Adipocyte (in vitro differentiated cells): ENCODE measurements at regions not wholly inside any gene's neighbourhood (a gene's known extent, or its start where the extent isn't known, plus 50 kb on each side); places are given as distances from the start of the nearest gene placed in this dataset.

Source experiments
- DNase-seq: peaks from one replicate; pipeline ENCODE4 v3.0.0-alpha.2; 2015; ENCODE audit warnings: low read depth
- H3K27me3 ChIP-seq: replicated peaks from 2 replicates; pipeline ENCODE4 v1.7.0; 2013; ENCODE audit warnings: mild to moderate bottlenecking, low read length, moderate library complexity; ENCODE audit not compliant: control insufficient read depth, insufficient read depth
- H3K36me3 ChIP-seq: 2 replicates; pipeline ENCODE4 v1.7.0; 2013; ENCODE audit warnings: low read length, mild to moderate bottlenecking, moderate library complexity; ENCODE audit not compliant: control insufficient read depth, insufficient read depth, severe bottlenecking
- H3K4me1 ChIP-seq: 2 replicates; pipeline ENCODE4 v1.7.0; 2013; ENCODE audit warnings: mild to moderate bottlenecking, low read length, moderate library complexity; ENCODE audit not compliant: control insufficient read depth, insufficient read depth
- H3K4me3 ChIP-seq: 2 replicates; pipeline ENCODE4 v1.7.0; 2013; ENCODE audit warnings: mild to moderate bottlenecking, low read length, moderate library complexity
- H3K9ac ChIP-seq: 2 replicates; pipeline ENCODE4 v1.7.0; 2013; ENCODE audit warnings: mild to moderate bottlenecking, low read length, moderate library complexity
- H3K9me3 ChIP-seq: 2 replicates; pipeline ENCODE4 v1.7.0; 2013; ENCODE audit warnings: mild to moderate bottlenecking, low read length, moderate library complexity; ENCODE audit not compliant: control insufficient read depth

- H3K4me1 ChIP-seq: no peaks in the 10 kb centered on the region
- no peak overlapping the region for H3K4me3 ChIP-seq
- no peaks in the 10 kb centered on the region for H3K27me3 ChIP-seq
- H3K36me3 ChIP-seq: no peaks in the 10 kb centered on the region
- peaks cover 4% of the 10 kb centered on the region for H3K9me3 ChIP-seq
- no peak overlapping the region for H3K9ac ChIP-seq
- no peak for DNase-seq
These were observed 414.4 kb upstream of the TMCO5A start for GRCh38 chr15:37520026-37520425.

DNA sequence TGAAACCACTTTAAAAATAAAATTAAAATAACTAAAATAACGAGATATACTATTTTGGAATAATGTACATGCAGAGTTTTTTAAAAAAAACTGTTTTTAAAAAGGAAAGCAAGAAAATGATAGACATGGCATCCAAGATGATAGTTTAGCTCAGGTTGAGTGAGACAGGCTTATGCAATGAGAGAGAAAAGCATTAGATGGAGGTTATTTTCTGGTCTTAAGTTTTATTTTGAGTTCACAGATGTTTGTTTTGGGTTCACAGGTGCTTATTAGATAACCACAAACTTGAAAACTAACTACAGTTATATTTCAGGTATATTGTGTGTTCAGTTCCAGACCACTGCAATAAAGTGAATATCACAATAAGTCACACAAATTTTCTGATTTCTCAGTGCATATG lies 413.6 kb upstream of the TMCO5A start:
- H3K27me3 ChIP-seq: no peaks in the 10 kb centered on the region
- peaks cover 4% of the 10 kb centered on the region for H3K9me3 ChIP-seq
- no peak for DNase-seq
- H3K4me1 ChIP-seq: no peaks in the 10 kb centered on the region
- H3K4me3 ChIP-seq: no peak overlapping the region
- no peaks in the 10 kb centered on the region for H3K36me3 ChIP-seq
- no peak overlapping the region for H3K9ac ChIP-seq

GRCh38 chr15:37524601-37525000 lies 409.8 kb upstream of the TMCO5A start:
- DNase-seq: no peak
- H3K4me1 ChIP-seq: no peaks in the 10 kb centered on the region
- no peaks in the 10 kb centered on the region for H3K27me3 ChIP-seq
- no peak overlapping the region for H3K9ac ChIP-seq
- H3K36me3 ChIP-seq: no peaks in the 10 kb centered on the region
- no peak overlapping the region for H3K4me3 ChIP-seq
- peaks cover 4% of the 10 kb centered on the region for H3K9me3 ChIP-seq

DNA sequence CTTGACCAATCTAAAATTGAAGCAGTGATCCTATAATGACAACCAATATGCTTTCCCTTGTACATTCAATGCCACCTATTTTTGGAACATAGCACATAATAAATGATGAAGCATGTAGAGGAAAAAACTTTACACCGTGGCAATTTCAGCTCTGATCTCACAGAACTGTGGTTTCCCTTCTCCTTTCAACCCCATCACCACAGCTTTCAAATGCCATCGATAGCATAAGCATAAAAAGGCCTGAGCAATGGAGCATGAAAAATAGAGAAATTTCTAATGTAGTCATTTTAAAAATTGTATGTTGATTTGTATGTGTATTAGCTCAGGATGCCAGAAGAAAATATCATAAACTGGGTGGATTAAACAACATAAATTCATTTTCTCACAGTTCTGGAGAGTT lies 406.0 kb upstream of the TMCO5A start:
- Histone ChIP-seq H3K4me3 (no peak overlapping the region), H3K9me3 (no peaks in the 10 kb centered on the region), H3K4me1 (no peaks in the 10 kb centered on the region), H3K36me3 (no peaks in the 10 kb centered on the region), H3K9ac (no peak overlapping the region), H3K27me3 (no peaks in the 10 kb centered on the region)
- no peak for DNase-seq

DNA sequence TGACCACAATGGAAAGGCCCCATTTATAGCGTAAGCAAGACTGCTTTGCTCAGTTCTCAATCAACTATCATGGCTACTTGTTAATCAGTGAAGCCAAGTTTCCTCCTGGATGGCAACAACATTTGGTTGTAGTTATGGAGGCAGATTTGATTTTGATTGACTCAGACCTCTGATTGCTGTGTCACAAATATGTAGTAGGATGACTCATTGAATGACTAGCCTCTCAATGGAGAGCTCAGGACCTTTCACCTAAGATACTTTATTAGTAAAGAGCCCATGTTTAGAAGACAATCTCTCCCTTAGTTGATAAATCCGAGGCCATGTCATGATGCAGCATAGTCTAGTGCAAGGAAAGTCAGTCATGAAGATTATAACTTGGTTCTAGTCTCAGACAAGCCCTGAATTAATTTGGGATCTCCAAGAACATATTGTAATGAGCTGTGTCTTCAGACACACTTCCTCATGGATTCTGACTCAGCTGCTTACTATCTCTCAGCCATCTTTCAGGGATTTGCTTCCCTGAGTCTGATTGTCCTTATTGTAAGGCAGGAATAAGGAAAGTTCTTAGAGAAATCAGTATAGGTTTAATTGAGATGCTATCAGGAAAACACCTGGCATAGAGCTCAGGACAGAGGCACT lies 397.4 kb upstream of the TMCO5A start:
- Histone ChIP-seq H3K9me3 (no peaks in the 10 kb centered on the region), H3K9ac (no peak overlapping the region), H3K4me3 (no peak overlapping the region), H3K4me1 (no peaks in the 10 kb centered on the region), H3K27me3 (no peaks in the 10 kb centered on the region), H3K36me3 (no peaks in the 10 kb centered on the region)
- no peak for DNase-seq

GRCh38 chr15:37537802-37538201 lies 396.6 kb upstream of the TMCO5A start:
- DNase-seq: no peak
- Histone ChIP-seq H3K36me3 (no peaks in the 10 kb centered on the region), H3K4me1 (no peaks in the 10 kb centered on the region), H3K9me3 (no peaks in the 10 kb centered on the region), H3K27me3 (no peaks in the 10 kb centered on the region), H3K9ac (no peak overlapping the region), H3K4me3 (no peak overlapping the region)

DNA sequence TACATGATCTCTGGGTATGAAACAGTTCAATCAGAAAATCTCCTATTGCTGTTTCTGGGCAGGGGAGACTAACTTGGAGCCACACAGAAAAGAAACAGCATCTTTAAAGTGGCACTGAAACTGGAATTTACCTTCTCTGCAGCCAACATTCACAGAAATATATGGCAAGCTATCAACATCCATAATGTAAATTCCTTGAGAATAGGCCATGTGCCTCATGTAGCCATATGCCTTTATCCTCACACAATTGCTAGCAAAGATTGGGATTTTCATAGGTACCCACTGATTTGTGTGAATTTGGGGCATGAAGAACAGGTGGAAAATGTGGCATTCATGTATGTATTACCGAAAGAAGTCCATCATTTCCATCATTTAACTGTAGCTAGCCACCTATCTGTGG lies 386.3 kb upstream of the TMCO5A start:
- Histone ChIP-seq H3K4me1 (no peaks in the 10 kb centered on the region), H3K9me3 (no peaks in the 10 kb centered on the region), H3K4me3 (no peak overlapping the region), H3K36me3 (no peaks in the 10 kb centered on the region), H3K27me3 (no peaks in the 10 kb centered on the region), H3K9ac (no peak overlapping the region)
- no peak for DNase-seq

DNA sequence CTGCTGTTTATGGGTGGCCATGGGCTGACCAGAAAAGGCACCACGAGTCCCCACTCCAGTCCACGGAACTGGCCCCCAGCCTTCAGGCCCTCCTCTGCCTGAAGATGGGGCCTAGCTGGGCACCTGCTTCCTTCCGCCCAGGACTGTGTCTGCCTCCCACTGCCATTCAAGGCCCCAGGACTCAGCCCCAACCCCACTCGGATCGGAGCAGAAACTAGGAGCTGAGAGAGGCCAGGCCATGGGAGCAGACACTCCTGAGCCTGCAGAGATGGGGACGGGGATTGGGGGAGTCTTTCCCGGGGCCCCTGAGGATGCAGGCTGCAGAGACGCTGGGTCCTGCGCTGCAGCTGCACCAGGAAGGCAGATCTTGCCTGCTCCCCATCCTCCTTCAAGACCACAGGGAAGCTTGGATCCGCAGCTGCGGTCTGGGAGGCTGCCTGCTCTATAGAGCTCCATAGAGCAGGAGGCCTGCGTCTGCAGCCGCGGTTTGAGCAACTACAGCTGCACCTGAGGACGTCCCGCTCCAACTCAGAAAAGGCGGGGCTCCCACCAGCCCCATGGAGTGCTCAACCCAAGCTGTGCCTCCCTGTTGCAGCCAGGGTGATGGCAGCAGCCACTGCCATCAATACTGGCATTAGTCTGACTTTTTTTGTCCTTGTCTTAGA lies 383.9 kb upstream of the TMCO5A start:
- no peaks in the 10 kb centered on the region for H3K4me1 ChIP-seq
- no peaks in the 10 kb centered on the region for H3K36me3 ChIP-seq
- no peaks in the 10 kb centered on the region for H3K27me3 ChIP-seq
- peaks cover 5% of the 10 kb centered on the region for H3K9me3 ChIP-seq
- no peak overlapping the region for H3K9ac ChIP-seq
- H3K4me3 ChIP-seq: no peak overlapping the region
- DNase-seq: no peak

DNA sequence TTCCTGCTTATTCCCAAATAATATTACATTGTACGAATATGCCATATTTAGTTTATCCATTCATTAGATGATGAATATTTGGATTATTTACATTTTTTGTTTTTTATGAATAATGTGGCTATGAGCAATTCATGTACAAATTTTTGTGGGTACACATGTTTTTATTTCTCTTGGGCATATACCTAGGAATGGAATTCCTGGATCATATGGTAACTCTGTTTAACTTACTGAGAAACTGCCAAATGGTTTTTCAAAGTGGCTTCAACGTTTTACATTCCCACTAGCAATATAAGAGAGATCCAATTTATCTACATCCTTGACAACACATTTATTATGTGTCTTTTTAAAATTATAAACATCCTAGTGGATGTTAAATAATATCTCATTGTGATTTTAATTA lies 362.0 kb upstream of the TMCO5A start:
- no peak overlapping the region for H3K4me3 ChIP-seq
- H3K9ac ChIP-seq: no peak overlapping the region
- no peaks in the 10 kb centered on the region for H3K27me3 ChIP-seq
- no peaks in the 10 kb centered on the region for H3K4me1 ChIP-seq
- H3K9me3 ChIP-seq: no peaks in the 10 kb centered on the region
- H3K36me3 ChIP-seq: no peaks in the 10 kb centered on the region
- no peak for DNase-seq

DNA sequence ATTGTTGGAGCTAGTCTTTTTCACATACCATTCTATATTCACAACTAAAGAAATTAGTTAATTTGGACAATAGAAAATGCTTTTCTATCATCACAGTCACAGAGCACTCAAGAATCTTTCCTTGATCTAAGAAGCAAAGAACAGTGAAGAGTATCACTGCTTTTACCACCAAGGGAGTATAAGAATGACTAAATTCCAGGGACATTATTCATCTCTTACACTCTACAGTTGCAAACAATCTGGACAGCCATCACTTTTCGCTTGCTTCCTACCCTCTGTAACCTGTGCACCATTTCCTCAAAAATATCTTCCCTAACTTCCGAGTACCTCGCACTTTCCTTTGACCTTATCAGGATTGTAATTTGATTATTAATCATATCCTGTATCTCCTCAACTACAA lies 359.5 kb upstream of the TMCO5A start:
- Histone ChIP-seq H3K27me3 (peaks cover 2% of the 10 kb centered on the region), H3K4me1 (no peaks in the 10 kb centered on the region), H3K9me3 (no peaks in the 10 kb centered on the region), H3K9ac (no peak overlapping the region), H3K4me3 (no peak overlapping the region), H3K36me3 (no peaks in the 10 kb centered on the region)
- no peak for DNase-seq

DNA sequence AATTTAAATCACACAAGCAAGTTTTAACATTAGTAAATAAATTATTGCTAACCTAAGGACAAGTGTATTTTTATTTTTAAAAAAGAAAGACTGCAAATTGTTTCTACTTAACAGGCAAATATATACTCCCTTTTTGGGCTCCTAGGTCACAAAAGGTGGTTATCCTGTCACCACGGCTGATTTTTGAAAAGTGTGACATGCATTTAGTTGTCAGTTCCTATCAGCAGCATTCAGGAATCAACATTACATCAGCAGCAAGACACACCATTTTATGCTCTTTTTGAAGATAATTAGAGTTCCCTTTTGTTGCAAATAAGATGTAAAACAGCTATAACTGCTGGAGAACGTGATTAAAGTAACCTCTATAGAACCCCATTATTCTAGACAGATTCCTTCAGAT lies 357.5 kb upstream of the TMCO5A start:
- Histone ChIP-seq H3K4me1 (no peaks in the 10 kb centered on the region), H3K27me3 (peaks cover 2% of the 10 kb centered on the region), H3K4me3 (no peak overlapping the region), H3K9ac (no peak overlapping the region), H3K9me3 (no peaks in the 10 kb centered on the region), H3K36me3 (no peaks in the 10 kb centered on the region)
- DNase-seq: no peak
